ENCODE measurements at regions not wholly inside any gene's neighbourhood (a gene's known extent, or its start where the extent isn't known, plus 50 kb on each side); places are given as distances from the start of the nearest gene placed in this dataset.

DNA sequence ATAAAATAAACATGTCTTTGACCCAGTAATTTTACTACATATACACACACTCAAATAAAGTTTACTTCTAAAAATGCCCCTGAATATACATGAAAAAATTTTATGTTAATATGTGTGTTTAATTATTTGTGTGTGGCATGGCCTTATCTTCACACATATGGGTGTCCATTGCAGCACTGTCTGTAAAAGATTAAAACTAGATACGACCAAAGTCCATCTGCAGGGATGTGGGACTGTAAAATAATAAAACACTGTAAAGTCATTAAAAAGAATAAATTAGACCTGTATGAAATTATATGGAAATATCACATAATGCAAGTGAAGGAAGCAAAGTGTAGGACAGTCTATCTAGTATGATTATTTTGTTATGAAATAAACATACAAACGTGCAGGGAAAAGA lies 337.3 kb downstream of the RND3 start:
- H2AFZ ChIP-seq (ENCODE audit: low read length), result no peak overlapping the region
- peaks cover 13% of the 10 kb centered on the region for H3K9me3 ChIP-seq (ENCODE audit: insufficient read depth, low read depth, low read length)
- no peaks in the 10 kb centered on the region for H3K9me2 ChIP-seq (replicated peaks; ENCODE audit: low read depth, low read length)
- no peak overlapping the region for H3K4me3 ChIP-seq (ENCODE audit: low read length, poor library complexity, severe bottlenecking)
- H3K4me1 ChIP-seq (ENCODE audit: insufficient read depth, low read length, poor library complexity, severe bottlenecking), result no peaks in the 10 kb centered on the region
- H3K36me3 ChIP-seq (ENCODE audit: insufficient read depth, low read length), result no peaks in the 10 kb centered on the region
- no peak overlapping the region for H3K9ac ChIP-seq (ENCODE audit: low read depth, low read length, poor library complexity, severe bottlenecking)
- no peak overlapping the region for H3K4me2 ChIP-seq (ENCODE audit: low read depth, low read length, poor library complexity, severe bottlenecking)
- no peaks in the 10 kb centered on the region for H3K79me2 ChIP-seq (ENCODE audit: insufficient read depth, low read length)
- no peaks in the 10 kb centered on the region for H4K20me1 ChIP-seq (ENCODE audit: insufficient read depth, low read length, poor library complexity, severe bottlenecking)
- TF ChIP-seq, protein P1, sequence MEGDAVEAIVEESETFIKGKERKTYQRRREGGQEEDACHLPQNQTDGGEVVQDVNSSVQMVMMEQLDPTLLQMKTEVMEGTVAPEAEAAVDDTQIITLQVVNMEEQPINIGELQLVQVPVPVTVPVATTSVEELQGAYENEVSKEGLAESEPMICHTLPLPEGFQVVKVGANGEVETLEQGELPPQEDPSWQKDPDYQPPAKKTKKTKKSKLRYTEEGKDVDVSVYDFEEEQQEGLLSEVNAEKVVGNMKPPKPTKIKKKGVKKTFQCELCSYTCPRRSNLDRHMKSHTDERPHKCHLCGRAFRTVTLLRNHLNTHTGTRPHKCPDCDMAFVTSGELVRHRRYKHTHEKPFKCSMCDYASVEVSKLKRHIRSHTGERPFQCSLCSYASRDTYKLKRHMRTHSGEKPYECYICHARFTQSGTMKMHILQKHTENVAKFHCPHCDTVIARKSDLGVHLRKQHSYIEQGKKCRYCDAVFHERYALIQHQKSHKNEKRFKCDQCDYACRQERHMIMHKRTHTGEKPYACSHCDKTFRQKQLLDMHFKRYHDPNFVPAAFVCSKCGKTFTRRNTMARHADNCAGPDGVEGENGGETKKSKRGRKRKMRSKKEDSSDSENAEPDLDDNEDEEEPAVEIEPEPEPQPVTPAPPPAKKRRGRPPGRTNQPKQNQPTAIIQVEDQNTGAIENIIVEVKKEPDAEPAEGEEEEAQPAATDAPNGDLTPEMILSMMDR (conservative IDR thresholded peaks at IDR 0.05; ENCODE audit: low read length), result no peak
- TF ChIP-seq EZH2phosphoT487 (IDR thresholded peaks at IDR 0.05; ENCODE audit: borderline replicate concordance), result no peak
- H3K27me3 ChIP-seq (ENCODE audit: insufficient read depth, low read length, poor library complexity, severe bottlenecking), result no peaks in the 10 kb centered on the region
- no peaks in the 10 kb centered on the region for H3F3A ChIP-seq (ENCODE audit: low read depth)

DNA sequence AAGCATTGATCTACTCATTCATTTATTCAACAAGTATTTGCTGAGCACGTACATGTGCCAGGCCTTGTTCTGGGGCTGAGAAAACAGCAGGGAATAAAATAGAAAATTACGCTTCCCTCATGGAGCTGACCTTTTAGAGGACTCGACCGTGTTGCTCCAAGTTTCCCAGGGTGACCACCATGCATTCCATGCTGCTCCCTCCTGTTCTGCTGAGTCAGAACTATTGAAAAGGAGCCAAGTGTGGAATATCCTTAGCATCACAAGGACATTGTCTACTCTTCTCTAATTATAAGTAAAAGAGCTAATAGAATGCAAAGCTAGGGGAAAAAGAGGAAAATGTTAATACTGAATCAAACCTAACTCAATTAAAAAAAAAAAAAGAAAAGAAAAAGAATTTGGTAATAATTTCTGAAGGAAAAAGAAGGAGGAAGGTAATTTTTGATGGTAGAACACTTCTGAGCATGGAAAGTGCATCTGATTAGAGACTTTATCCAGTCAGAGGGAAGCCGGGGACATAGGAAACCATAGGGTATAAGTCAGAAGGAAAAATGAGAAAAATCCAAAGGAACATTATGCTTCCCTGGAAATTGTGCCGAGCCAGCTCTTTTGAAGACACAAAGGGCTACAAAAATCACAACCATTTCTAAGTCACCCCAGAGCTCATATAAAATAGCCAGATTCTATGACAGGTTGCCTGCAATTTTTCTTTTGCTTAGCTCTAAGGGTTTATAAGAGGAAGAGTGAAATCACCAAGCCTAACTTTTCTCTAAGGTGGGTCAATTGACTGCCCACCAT lies 339.4 kb downstream of the RND3 start:
- Histone ChIP-seq H2AFZ (ENCODE audit: low read length) (no peak overlapping the region), H3K4me2 (ENCODE audit: low read depth, low read length, poor library complexity, severe bottlenecking) (no peak overlapping the region), H3K27me3 (ENCODE audit: insufficient read depth, low read length, poor library complexity, severe bottlenecking) (no peaks in the 10 kb centered on the region), H3K9me2 (replicated peaks; ENCODE audit: low read depth, low read length) (no peaks in the 10 kb centered on the region), H3K9me3 (ENCODE audit: insufficient read depth, low read depth, low read length) (peaks cover 13% of the 10 kb centered on the region), H3K9ac (ENCODE audit: low read depth, low read length, poor library complexity, severe bottlenecking) (no peak overlapping the region), H3K79me2 (ENCODE audit: insufficient read depth, low read length) (no peaks in the 10 kb centered on the region), H3K4me3 (ENCODE audit: low read length, poor library complexity, severe bottlenecking) (no peak overlapping the region), H3K4me1 (ENCODE audit: insufficient read depth, low read length, poor library complexity, severe bottlenecking) (peaks cover under 1% of the 10 kb centered on the region), H3K36me3 (ENCODE audit: insufficient read depth, low read length) (no peaks in the 10 kb centered on the region), H3F3A (ENCODE audit: low read depth) (no peaks in the 10 kb centered on the region), H4K20me1 (ENCODE audit: insufficient read depth, low read length, poor library complexity, severe bottlenecking) (no peaks in the 10 kb centered on the region)
- TF ChIP-seq, protein P1 (conservative IDR thresholded peaks at IDR 0.05; ENCODE audit: low read length), result no peak
- TF ChIP-seq EZH2phosphoT487 (IDR thresholded peaks at IDR 0.05; ENCODE audit: borderline replicate concordance), result no peak

DNA sequence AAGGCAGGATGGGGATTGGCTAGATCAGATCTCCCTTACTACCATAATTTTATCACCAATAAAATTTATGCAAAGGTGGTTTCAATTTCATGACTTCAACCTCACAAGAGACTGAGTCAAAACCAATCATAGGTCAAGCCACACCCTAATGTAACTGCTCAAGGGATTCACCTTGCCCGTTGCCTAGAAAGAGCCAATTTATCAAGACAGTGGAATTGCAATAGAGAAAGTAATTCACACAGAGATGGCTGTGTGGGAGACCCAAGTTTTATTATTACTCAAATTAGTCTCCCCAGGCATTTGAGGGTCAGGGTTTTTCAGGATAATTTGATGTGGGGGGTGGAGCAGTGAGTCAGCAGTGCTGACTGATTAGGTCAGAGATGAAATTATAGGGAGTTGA lies 340.6 kb downstream of the RND3 start:
- Histone ChIP-seq H3K36me3 (ENCODE audit: insufficient read depth, low read length) (no peaks in the 10 kb centered on the region), H3K79me2 (ENCODE audit: insufficient read depth, low read length) (no peaks in the 10 kb centered on the region), H3K4me3 (ENCODE audit: low read length, poor library complexity, severe bottlenecking) (no peak overlapping the region), H3K27me3 (ENCODE audit: insufficient read depth, low read length, poor library complexity, severe bottlenecking) (no peaks in the 10 kb centered on the region), H3K9me3 (ENCODE audit: insufficient read depth, low read depth, low read length) (peaks cover 13% of the 10 kb centered on the region), H3K9me2 (replicated peaks; ENCODE audit: low read depth, low read length) (no peaks in the 10 kb centered on the region), H4K20me1 (ENCODE audit: insufficient read depth, low read length, poor library complexity, severe bottlenecking) (no peaks in the 10 kb centered on the region), H3F3A (ENCODE audit: low read depth) (no peaks in the 10 kb centered on the region), H3K4me1 (ENCODE audit: insufficient read depth, low read length, poor library complexity, severe bottlenecking) (peaks cover 11% of the 10 kb centered on the region), H2AFZ (ENCODE audit: low read length) (no peak overlapping the region), H3K9ac (ENCODE audit: low read depth, low read length, poor library complexity, severe bottlenecking) (no peak overlapping the region), H3K4me2 (ENCODE audit: low read depth, low read length, poor library complexity, severe bottlenecking) (no peak overlapping the region)
- TF ChIP-seq, protein P1 (conservative IDR thresholded peaks at IDR 0.05; ENCODE audit: low read length), result no peak
- no peak for TF ChIP-seq EZH2phosphoT487 (IDR thresholded peaks at IDR 0.05; ENCODE audit: borderline replicate concordance)

All from Loucy (cell line).